Fibroblast of pulmonary artery (primary cell): ENCODE measurements at regions not wholly inside any gene's neighbourhood (a gene's known extent, or its start where the extent isn't known, plus 50 kb on each side); places are given as distances from the start of the nearest gene placed in this dataset.

Experiments used
- DNase-seq: peaks from one replicate; pipeline ENCODE4 v3.0.0-alpha.2; 2010; ENCODE audit warnings: low read depth
- H3K4me3 ChIP-seq: replicated peaks from 2 replicates; pipeline ENCODE4 v1.5.1; 2011; ENCODE audit warnings: low read depth, mild to moderate bottlenecking, control low read depth, low read length, moderate library complexity
- TF ChIP-seq, protein P1 (sequence below): IDR thresholded peaks from 2 replicates; pipeline ENCODE4 v1.5.1; 2011; ENCODE audit warnings: mild to moderate bottlenecking, control low read depth, low read length, inconsistent platforms; ENCODE audit errors: missing control alignments

DNA sequence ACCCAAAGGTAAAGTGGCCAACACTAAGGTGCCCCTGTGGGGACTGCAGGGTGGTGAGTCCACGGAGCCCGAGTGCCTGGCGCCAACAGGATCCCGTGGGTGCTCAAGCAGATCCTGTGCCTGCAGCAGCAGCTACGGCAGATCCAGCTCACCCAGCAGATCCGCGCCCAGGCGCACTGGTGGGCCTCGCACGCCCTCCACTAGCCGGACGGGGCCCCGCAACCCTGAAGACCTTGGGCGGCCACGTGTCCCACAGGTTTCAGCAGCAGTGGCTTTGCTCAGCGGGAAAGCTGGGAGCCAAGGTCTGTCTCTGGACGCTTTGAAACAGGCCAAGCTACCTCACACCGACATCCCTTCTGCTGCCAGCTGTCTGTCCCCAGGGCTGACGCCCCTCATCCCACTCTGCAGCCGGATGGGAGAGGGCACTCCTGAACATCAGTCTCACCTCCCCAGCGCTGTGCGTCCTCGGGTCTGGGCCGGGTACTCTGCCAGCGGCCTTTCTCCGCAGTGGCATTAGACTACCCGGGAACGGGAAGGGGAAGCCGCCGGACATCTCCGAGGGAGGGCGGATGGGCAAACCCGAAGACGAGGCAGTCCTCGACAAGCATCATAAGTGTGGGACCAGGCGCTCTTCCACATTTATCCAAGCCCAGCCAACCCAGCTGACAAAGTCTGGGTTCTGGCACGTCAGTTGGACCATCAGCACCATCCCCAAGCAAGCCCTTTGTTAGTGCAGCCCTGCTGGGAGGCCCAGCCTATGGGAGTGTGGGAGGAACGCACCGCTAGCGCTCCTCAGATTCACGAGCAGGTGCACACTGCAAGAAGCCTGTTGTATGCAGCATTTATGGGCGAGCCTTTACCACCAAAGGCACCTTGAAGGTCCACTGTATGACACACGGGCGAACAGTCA lies 212.6 kb upstream of the UBE2E2 start:
- H3K4me3 ChIP-seq = no peak overlapping the region
- TF ChIP-seq, protein P1, sequence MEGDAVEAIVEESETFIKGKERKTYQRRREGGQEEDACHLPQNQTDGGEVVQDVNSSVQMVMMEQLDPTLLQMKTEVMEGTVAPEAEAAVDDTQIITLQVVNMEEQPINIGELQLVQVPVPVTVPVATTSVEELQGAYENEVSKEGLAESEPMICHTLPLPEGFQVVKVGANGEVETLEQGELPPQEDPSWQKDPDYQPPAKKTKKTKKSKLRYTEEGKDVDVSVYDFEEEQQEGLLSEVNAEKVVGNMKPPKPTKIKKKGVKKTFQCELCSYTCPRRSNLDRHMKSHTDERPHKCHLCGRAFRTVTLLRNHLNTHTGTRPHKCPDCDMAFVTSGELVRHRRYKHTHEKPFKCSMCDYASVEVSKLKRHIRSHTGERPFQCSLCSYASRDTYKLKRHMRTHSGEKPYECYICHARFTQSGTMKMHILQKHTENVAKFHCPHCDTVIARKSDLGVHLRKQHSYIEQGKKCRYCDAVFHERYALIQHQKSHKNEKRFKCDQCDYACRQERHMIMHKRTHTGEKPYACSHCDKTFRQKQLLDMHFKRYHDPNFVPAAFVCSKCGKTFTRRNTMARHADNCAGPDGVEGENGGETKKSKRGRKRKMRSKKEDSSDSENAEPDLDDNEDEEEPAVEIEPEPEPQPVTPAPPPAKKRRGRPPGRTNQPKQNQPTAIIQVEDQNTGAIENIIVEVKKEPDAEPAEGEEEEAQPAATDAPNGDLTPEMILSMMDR = no peak
- DNase-seq = no peak

GRCh38 chr3:22994781-22995180 lies 208.3 kb upstream of the UBE2E2 start:
- DNase-seq = no peak
- TF ChIP-seq, protein P1 = no peak
- H3K4me3 ChIP-seq = no peak overlapping the region

DNA sequence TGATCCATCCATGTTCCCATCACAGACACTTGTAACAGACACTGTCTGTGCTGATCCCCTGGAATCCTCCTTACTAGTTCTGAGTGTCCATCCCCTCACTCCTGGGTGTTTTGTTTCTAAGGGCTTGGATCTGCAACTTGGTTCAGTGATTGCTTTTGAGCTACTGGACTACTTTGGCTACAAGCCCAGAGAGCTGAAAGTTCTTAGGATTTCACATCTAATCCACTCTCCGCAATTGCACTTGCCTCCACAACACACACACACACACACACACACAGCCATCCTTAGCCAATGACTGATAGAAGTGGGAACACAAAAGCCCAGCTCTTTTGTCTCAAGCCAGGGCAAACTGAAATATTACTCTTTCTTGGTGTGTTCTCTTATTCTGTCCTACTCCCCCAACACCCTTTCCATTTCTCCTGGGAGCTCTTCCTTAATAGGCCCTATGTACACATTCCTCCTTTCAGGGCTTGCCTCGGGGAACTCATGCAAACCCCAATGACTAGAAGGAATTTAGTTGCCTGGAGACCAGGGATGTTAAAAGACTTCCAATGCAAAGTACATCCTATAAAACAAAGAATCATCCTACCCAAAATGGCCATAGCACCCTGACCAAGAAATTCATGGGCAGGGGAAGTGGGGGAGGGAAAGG lies 206.1 kb upstream of the UBE2E2 start:
- TF ChIP-seq, protein P1 = no peak
- no peak for DNase-seq
- H3K4me3 ChIP-seq = no peak overlapping the region

GRCh38 chr3:23000371-23000770 lies 202.8 kb upstream of the UBE2E2 start:
- TF ChIP-seq, protein P1 = no peak
- DNase-seq = no peak
- no peak overlapping the region for H3K4me3 ChIP-seq

DNA sequence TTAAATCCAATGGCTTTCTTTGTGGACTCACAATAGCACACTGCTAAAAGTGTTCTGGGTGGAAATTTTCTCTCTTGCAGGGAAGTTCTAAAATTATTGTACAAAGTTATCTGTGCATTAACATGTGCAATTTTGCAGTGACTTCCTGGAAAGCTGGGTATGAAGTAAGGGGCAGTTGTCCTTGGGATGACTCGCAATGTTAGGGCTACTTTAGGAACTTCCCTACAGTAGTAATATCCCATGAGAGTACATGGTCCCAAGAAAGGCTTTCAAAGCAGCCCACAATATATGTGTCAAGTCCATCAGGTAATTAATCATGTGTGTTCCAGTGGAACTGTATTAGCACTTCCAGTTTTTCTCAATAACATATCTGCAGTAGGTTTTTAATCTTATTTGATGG lies 201.0 kb upstream of the UBE2E2 start:
- TF ChIP-seq, protein P1 = no peak
- no peak for DNase-seq
- H3K4me3 ChIP-seq = no peak overlapping the region

- no peak overlapping the region for H3K4me3 ChIP-seq
- peak; percentile 53 for DNase-seq
- TF ChIP-seq, protein P1 = no peak
Observed at GRCh38 chr3:23002836-23003732, 200.0 kb upstream of the UBE2E2 start.
